HTR-8/SVneo (cell line): ENCODE measurements at regions not wholly inside any gene's neighbourhood (a gene's known extent, or its start where the extent isn't known, plus 50 kb on each side); places are given as distances from the start of the nearest gene placed in this dataset.

Source experiments
- DNase-seq: peaks from one replicate; pipeline ENCODE4 v3.0.0; 2011; ENCODE audit warnings: low spot score, mixed read lengths; ENCODE audit not compliant: insufficient read length
- FAIRE-seq: peaks from 2 replicates; lab custom pipeline; 2011; peaks lifted over from hg19 to GRCh38; lab: Jason Lieb, UNC

DNA sequence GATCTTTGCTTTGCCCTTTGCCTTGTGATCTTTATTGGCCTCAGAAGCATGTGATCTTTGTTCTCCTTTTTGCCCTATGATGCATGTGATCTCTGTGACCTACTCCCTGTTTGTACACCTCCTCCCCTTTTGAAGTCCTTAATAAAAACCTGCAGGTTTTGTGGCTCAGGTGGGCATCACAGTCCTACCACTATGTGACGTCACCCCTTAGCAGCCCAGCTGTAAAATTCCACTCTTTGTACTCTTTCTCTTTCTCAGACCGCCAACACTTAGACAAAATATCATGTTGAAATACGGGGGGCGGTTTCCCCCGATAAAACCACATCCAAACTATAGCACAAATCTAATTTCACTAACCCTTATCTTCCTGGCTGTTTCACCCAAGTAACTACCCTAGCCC is 76.7 kb upstream of the RAPGEF4 start:
- no peak for FAIRE-seq
- DNase-seq: no peak

DNA sequence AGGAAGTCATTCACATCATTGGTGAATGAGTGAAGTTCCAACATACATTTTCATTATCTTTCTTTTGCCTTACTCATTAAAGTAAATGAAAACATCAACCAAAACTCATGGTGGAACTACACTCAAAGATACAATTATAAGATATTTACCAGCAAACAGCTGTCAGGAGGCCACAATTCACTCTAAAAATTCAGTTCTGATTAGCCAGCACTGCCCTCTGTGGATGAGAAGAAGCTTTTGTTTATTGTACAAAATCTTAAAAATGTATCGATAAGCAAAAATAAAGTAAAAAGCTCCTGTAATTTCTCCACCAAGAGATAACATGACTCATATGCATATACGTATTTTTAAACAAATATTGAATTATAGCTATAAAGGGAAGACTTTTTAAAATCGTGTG is 73.5 kb upstream of the RAPGEF4 start:
- no peak for FAIRE-seq

DNA sequence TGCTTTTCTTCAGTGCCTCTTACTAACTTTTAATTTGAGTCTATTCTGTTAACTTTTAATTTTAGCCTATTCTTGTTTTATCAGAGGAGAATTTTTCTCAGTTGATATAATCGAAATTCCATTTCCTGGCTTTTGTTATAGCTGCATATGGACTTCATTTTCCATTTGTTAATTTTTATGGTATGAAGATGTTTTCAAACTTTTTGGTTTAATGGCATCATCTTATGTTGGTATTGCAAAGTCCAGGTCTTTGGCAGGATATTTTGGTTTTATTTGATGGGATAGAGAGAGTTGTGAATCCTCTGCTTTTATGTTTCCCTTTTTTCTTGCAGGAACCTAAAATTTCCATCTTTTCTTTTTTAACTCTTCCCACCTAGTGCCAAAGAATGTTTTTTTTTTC is 70.9 kb upstream of the RAPGEF4 start:
- DNase-seq (no peak), FAIRE-seq (no peak)

More for the DNA sequence above, 73.5 kb upstream of the RAPGEF4 start:
- DNase-seq: no peak

DNA sequence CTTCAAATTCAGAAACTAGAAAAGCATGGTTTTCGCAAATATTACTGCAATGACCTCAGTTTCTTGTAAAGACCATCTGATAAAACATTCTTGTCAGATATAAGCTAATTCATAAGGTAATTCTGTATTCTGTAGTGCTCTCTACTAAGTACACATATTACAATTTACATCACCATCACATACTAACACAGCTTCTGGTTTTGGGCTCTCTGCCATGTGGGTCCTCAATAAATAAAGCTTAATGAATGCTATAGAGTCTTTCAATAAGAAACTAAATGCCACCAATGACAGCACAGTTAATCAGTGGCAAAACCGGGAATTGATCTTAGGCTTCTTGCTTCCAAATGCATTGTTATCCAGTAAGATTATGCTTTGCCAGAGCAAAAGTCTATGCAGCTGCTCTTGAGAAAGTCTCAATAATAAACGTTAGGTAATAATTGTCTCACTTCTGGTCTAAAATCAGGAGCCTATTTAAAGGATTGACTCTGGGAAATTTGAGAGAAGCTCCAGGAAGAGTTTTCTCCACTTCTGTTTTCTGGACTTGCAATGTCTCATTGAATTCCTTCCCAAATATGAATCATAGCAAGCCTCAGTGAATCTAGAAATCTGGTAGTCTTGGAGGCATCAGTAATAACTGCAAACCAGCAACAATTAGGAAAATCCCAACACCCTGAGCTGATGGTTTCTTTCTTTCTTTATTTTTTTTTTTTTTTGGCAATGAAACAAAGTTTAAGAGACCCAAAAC is 67.9 kb upstream of the RAPGEF4 start:
- DNase-seq: no peak
- no peak for FAIRE-seq

DNA sequence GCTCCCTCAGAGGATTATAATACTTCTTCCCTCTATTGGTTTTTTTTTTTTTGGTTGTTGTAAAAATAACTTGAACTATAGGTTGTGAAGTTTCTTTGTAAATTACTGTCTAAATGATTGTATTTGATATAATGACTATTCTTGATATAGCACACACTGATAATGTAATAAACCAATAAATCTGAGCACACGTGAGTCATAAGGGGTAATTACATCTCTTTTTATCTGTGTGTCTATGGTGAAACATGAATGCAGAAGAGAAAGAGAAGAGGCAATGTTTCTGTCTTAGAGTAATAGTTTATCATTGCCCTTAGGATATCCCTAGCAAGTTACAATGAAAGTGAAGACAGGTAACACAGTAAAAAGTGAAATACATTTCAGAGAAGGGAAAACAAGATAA is 64.1 kb upstream of the RAPGEF4 start:
- DNase-seq: no peak
- FAIRE-seq: no peak

- no peak for FAIRE-seq
- no peak for DNase-seq
Observed at GRCh38 chr2:172672114-172672513, 63.5 kb upstream of the RAPGEF4 start.

DNA sequence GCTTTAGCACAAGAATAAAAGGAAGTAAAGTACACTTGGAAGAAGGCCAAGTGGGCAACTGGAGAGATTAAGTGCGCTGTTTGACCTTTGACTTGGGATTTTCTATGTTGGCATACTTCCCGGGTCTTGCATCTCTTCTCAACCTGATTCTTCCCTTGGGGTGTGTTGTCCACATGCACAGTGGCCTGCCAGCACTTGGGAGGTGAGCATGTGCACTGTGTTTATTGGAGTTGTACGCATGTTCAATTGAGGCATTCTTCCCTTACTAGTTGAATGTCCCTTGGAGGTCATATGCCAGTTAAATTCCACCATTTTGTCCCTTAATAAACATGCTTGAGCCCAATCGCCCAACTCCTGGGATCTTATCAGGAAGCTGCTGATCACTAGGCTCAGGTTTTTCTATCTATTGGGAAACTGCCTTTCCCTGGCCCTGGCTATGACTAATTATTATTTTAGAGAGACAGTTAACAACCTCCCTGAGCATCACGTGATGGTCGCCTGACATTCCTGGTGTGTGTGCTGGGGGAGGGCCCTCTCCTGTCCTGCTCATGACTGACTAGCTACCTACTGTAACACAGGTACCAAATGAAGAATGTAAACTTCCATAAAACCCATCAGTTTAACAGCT is 62.5 kb upstream of the RAPGEF4 start:
- FAIRE-seq: peak; percentile 48
- no peak for DNase-seq

- FAIRE-seq: no peak
- DNase-seq: no peak
Observed at GRCh38 chr2:172674034-172674967, 61.3 kb upstream of the RAPGEF4 start.

DNA sequence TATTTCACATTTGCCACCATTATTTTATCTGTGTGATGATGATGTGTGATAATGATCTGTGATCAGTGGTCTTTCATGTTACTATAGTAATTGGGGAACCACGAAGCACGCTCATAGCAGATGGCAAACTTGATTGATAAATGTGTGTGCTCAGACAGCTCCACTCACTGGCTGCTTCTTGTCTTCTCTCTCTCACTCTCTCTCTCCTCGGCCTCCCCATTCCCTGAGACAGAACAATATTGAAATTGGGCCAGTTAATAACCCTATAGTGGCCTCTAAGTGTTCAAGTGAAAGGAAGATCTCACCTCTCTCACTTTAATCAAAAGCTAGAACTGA is 60.7 kb upstream of the RAPGEF4 start:
- no peak for FAIRE-seq
- no peak for DNase-seq

GRCh38 chr2:172677363-172677762 is 58.3 kb upstream of the RAPGEF4 start:
- FAIRE-seq: no peak
- no peak for DNase-seq

DNA sequence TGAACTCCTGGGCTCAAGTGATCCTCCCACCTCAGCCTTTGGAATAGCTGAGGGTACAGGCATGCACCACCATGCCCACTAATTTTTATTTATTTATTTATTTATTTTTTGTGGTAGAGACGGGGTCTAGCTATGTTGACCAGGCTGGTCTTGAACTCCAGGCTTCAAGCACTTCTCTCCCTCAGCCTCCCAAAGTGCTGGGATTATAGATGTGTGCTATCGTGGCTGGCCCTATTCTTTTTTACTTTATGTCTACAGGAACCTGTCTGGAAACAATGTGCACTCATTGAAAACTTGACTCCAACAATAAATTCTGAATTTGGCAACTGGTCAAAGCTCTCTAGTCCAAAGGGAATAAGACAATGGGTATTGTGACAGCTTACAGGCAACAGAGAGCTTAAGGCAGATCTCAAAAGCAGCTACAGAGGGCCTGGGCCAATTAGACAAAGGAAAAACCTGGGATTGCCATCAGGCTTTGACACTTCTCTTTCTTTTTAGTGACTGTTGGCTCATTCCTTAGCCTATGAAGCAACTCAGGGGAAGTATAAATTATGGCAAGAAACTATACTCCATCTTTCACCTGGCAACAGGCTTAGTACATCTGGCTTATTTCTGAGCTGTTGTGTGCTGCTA is 55.1 kb upstream of the RAPGEF4 start:
- DNase-seq (no peak), FAIRE-seq (no peak)

GRCh38 chr2:172685467-172685866 is 50.2 kb upstream of the RAPGEF4 start:
- DNase-seq (no peak), FAIRE-seq (no peak)
